SKM-1 treated with dmso at 0.1 percent for 144 hours (cell line): ENCODE measurements at regions not wholly inside any gene's neighbourhood (a gene's known extent, or its start where the extent isn't known, plus 50 kb on each side); places are given as distances from the start of the nearest gene placed in this dataset.
"Not testable (repeated sequence)": the region's sequence is repeated elsewhere in the genome, so short reads cannot be mapped to it uniquely, and the experiment has no call there.

Source experiments
- DNase-seq: peaks from one replicate; lab custom pipeline; 2025; ENCODE audit not compliant: unreplicated experiment; lab: John Stamatoyannopoulos, UW

DNA sequence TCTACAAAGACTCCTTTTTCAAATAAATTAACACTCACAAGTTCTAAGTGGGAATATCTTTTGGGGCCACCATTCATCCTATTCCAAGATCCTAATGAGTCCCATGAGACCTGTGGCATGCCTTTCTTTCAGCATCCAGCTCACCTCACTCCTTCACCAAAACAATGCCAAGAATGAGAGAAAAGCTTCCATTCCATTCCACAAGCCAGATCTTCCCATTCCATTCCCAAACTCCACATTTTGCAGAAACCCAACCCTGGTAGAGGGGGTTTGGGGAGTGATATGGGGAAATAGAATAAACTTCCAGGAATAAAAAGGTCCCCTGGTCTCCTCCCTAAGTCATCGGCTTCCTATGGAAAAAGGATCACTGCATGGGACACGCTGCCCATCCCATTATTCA lies 392.2 kb downstream of the NPIPA8 start:
- no peak for DNase-seq

DNA sequence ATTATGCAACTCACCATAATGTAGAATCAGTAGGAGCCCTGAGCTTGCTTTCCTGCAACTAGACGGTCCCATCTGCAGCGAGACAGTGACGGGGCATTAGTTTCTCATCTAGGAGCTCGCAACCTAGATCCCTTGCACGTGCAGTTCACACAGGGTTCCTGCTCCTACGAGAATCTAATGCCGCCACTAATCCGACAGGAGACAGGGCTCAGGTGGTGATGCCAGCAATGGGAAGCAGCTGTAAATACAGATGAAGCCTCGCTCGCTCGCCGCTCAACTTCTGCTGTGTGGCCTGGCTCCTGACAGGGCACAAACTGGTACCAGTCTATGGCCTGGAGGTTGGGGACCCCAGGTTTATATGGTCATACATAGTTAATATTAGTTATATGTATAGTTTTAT lies 394.5 kb downstream of the NPIPA8 start:
- DNase-seq, result no peak

DNA sequence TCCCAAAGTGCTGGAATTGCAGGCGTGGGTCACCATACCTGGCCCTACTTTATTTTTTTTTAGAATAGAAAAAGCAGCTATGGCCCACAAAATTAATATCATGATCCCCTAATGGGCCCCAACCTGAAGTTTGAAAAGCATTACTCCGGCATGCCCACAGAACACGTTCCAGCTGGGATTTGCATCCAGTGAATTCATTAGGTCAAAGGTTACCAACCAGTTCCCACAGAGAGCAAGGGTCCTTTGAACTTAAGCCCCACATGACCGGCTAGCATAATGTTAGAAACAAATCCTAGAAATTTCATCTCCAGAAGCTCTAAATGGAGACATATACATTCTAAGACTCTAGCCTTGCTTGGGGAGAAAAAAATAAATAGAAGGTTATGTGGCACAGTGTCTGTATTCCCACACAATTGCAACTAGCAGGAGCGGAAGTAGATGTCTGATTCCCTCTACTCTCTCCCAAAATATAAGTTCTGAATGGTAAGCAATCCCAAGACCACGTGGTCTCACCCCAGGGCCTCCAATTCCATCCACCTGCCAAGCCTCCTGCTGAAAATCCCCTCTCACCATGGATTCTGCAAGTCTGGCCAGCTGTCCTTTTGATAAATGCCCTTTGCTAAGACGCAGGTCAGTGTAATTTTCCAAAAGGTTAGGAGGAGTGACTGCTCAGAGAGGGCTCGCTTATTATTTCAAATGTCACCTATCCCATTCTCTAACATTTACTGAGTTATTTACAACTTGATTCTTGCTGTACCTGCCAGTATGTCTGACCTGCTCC lies 395.8 kb downstream of the NPIPA8 start:
- no peak for DNase-seq

DNA sequence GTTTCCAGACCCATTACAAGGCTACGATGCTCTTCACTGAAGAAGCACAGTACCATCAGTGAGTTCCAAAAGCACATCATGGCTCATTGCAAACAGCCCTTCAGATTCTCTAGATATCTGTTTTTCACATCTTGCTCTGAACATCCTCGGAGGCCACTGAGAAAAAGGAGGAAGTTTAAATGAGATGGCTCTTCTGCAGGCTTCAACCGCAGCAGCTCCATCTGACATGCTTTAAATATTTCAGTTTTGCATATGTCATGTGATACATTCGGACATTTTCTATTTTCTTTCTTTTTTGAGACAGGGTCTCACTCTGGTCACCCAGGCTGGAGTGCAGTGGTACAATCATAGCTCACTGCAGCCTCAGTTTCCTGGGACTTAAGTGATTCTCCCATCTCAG lies 396.8 kb downstream of the NPIPA8 start:
- no peak for DNase-seq

DNA sequence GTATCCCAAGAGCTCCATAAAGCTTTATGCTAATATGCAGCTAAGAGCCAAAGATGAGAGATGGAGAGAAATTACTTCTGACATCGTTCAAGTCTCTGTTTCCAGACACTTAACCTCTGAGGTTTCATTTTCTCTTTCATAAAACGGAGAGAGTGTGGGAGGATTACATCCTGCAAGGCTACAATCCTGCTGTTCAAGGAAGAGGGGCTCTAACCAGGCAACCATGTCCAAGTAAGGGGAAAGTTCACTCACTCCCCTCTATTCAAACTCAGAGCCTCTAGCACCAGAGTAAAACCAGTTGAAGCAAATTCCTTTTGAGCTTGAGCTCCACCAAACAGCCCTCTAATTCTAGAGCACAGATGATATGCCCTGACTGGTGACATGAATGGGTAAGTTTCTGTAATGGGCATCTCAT lies 397.4 kb downstream of the NPIPA8 start:
- DNase-seq, result no peak

DNA sequence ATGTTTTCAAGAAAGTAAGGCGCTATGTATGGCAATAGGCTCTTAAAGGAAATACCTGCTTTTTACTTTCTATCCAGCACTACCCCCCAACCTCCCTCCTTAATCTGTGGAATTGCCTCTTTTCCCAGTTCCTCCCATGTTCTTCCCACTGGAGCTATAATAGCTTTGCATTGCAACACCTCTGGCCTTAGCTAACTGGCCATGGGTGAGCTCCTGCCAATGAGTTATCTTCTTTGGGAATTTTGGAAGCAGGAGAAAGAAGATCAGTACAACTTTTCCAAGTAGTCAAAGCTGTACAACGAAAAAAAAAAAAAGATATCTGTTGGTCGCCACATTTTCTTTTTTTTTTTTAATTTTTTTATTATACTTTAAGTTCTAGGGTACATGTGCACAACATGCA lies 398.0 kb downstream of the NPIPA8 start:
- no peak for DNase-seq

DNA sequence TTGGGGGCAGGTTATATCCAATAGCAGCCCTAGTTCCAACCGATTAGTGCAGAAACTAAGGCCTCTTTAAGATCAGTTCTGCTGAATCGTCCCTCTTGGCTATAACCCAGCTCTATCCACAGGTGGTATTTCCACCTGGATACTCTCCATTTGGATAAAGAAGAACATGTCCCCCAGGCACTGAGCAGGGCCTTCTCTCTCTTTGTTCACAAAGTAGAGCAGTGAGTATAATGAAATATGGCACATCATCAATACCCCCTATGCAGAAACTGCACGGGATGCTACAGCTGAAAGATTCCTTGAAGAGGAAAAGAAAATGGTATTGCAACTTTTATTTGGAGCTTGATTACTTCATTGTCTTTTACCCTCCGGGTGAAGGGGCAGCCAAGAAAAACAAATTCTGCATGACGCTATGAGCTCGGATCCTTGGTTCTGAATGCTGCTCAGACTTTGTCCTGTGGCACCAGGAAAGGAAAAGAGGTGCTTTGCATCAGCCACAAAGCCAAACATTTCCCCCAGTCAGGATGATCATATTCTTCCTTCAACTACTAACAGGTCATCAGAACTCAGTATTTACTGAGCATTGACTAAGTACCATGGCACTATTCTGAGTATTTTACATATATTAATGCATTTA lies 399.7 kb downstream of the NPIPA8 start:
- DNase-seq, result no peak

DNA sequence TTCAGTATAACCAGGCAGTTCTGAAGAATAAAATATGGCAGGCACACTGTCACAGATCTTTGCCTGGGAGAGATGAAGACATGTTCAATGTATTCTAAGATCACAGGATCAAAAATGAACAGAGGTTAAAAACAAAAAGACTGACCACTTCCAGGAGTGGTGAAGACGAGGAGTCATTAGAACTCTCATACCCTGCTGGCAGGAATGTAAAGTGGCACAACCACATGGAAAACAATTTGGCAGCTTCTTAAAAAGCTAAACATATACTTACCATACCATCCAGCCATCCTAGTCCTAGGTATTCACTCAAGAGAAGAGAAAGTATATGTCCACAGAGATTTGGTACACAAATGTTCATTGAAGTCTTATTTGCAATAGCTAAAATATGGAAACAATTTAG lies 406.3 kb downstream of the NPIPA8 start:
- no peak for DNase-seq

DNA sequence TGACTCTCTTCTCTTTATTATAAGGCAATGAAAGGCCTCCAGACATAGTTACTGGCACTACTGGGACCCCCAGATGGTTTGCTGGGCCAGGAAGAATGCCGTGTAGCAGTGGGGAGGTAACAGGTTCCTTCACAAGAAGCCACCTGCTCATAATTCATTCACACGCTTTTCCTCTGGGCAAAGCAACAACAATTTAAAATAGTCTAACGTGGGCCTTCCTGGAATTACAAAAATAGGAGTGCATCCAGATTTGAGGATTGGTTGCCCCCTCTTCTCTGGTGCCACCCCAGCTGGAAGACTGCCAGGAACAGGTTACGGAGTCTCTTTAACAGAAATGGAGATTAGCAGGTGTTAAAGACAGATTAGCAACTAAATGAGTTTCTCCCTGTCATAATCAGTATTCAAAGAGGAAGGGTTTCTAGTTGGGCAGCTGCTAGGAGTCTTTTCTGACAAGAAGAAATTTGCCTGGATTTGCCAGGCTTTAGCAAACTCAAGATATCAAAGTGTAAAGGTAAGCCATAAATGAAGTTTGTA lies 409.6 kb downstream of the NPIPA8 start:
- no peak for DNase-seq

DNA sequence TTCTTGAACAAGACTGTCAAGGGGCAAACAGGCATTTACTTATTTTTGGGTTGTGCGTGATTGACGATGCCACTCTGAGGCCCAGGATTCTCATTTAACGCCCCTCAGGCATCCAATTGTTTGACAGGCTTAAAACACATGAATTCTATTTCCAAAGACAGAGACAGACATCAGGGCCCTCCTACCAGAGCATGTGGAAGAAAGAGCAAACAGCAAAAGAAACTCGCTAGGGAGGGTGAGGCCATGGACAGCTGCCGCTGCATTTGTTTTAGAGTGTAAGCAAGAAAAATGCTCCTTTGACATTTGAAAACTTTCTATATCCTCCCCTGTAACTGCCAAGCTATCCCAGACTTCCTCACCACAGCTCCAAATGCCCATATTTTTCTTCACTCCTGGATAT lies 410.1 kb downstream of the NPIPA8 start:
- no peak for DNase-seq

DNA sequence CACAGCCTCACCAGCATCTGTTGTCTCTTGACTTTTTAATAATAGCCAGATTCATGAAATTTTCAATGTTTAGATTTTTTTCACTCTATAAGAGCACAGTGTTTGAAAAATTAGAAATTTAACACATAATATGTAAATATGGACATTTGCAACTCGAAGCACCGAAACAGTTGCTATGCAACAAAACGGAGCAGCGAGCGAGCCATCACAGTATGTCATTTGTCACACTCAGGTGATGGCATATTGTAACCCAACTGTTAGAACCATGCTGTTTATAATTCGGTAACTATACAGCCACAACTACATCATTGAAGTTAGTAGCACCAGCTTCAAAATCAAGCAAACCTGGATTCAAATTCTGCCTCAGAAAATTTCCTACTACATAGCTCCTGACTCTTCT lies 410.8 kb downstream of the NPIPA8 start:
- no peak for DNase-seq

DNA sequence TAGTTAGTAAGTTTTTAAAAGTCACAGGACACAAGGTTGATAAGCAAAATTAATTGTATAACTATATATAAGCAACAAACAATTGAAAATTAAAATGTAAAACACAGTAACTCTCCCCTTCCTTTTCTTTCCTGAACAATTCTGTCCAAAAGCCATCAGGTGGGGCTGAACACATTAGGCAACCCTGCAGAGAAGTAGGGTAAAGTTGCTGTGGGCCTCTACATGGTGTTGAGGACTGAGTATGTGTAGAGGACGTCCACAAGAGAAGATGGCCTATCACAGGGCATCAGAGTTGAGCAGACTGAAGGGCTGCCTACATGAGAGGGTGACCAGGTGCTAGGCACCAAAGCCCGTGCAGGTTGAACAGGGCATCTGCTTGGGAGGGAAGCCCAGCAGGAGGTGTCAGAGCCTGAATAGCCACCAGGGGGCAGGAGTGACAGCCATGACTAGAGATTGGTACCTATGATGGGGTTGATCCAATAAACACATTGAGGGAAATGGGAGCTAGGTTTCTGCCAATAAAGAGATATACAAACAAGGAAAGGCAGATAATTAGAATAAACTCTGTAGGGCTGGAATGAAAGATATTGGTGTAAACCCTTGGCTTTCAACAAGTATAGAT lies 415.1 kb downstream of the NPIPA8 start:
- peak; percentile 2 for DNase-seq

DNA sequence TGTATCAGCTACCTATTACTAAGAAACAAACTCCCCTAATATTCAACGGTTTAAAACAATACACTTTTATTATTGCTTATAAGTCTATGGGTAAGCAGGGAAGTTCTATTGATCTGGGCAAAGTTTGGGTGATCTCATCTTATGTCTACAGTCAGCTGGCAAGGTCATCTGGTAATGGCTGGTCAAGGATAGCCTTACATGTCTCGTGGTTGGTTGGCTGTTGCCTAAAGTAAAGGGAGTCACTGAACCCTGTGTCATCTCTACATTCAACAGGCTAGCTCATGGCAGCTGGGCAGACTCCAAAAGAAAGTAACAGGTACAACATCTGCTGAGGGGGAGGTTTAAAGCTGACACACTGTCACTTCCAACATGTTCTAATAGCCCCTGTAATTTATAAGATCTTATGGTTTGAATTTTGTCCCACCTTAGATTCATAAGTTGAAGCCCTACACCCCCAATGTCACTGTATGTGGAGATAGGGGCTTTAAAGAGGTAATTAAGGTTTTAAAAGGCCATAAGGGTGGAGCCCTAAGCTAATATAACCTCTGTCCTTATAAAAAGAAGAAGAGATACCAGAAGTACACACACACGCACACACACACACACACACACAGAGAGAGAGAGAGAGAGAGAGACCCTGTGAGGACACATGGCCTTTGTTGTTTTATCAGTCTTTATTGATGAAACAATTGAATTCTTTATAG lies 419.1 kb downstream of the NPIPA8 start:
- no peak for DNase-seq

DNA sequence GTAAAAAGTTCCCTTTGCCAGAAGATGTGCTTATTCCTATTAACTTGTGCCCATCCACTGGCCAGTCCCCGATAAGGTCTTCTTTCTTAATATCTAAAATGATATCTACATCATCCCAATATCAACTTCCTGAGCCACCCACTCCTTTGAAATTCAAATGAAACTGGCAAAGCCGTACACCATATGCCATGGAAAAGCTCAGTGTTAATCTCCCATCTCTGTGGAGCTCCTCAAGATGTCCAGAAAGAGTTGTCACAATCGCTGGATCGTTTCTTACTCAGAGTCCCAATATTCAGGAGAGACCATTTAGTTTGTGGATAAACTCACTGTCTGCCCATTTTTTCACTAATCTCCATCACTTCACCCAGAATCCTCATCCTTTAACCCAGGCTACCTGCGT lies 420.7 kb downstream of the NPIPA8 start:
- DNase-seq, result no peak

DNA sequence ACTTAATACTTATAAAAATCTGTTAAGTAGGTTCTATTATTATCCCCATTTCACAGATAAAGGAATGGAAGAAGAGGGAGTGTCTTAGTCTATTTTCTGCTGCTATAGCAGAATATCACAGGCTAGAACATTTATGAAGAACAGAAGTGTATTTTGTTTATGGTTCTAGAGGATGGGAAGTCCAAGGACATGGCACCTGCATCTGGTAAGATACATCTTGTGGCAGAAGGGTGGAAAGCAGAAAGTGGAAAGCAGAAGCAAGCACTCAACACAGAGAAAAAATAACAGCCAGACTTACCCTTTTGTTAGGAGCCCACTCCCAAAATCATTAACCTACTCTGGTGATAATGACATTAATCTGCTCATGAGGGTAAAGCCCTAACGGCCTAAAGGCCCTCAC lies 422.4 kb downstream of the NPIPA8 start:
- no peak for DNase-seq

DNA sequence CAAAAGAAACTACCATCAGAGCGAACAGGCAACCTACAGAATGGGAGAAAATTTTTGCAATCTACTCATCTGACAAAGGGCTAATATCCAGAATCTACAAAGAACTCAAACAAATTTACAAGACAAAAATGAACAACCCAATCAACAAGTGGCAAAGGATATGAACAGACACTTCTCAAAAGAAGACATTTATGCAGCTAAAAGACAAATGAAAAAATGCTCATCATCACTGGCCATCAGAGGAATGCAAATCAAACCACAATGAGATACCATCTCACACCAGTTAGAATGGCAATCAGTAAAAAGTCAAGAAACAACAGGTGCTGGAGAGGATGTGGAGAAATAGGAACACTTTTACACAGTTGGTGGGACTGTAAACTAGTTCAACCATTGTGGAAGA lies 425.0 kb downstream of the NPIPA8 start:
- not testable (repeated sequence) for DNase-seq

DNA sequence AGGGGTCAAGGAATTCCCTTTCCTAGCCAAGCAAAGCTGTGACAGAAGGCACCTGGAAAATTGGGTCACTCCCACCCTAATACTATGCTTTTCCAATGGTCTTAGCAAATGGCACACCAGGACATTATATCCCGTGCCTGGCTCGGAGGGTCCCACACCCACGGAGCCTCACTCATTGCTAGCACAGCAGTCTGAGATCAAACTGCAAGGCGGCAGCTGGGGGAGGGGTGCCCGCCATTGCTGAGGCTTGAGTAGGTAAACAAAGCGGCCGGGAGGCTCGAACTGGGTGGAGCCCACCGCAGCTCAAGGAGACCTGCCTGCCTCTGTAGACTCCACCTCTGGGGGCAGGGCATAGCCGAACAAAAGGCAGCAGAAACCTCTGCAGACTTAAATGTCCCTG lies 429.9 kb downstream of the NPIPA8 start:
- DNase-seq, result not testable (repeated sequence)

DNA sequence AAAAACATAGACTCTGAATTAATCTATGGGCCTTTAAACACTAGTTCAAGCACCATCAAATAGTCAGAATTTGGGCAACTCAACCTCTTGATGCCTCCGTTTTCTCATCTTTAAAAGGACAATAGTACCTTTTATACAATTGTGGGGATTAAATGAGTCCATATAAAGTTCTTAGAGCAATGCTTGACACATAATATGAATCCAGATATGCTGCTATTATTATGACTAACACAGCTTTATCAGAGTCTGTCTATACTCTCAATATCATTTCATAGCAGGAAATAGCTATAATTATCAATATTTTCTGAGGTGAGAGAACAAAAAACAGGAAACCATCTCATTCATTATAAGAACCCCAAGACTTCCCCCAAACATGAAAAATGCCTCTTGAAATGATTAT lies 430.5 kb upstream of the XYLT1 start:
- DNase-seq, result no peak

DNA sequence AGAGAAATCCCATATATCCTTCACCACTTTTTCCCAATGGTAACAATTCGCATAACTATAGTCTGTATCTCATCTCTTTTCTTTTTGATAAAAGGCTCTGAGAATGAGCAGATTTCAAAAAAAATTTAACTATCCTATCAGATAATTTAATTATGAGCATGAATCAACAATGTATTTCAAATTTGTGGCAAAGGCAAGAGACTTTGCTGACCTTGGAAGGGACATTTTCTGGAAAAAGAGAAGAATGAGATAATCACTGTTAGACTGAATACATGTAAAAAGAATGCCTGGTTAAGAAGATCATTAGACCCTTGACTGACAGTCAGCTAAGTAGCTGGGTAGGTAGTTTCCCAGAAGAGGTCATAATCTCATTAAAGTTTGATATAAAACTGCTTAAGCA lies 428.4 kb upstream of the XYLT1 start:
- DNase-seq, result no peak

DNA sequence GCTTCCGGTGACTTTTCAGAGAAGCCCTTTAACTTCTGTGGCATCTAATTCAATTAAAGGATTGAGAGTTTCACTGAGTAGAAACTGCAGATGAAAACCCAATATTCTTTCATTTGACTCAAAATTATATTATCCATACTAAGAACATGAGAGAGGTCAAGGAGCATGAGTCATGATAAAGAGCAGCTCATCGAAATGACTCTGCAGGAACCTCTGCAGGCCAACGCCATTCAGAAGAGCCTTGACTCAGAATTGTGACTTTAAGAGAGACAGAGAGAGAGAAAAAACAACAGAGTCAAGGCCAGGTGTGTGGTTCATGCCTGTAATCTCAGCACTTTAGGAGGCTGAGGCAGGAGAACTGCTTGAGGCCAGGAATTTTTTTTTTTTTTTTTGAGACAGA lies 417.2 kb upstream of the XYLT1 start:
- DNase-seq, result no peak

DNA sequence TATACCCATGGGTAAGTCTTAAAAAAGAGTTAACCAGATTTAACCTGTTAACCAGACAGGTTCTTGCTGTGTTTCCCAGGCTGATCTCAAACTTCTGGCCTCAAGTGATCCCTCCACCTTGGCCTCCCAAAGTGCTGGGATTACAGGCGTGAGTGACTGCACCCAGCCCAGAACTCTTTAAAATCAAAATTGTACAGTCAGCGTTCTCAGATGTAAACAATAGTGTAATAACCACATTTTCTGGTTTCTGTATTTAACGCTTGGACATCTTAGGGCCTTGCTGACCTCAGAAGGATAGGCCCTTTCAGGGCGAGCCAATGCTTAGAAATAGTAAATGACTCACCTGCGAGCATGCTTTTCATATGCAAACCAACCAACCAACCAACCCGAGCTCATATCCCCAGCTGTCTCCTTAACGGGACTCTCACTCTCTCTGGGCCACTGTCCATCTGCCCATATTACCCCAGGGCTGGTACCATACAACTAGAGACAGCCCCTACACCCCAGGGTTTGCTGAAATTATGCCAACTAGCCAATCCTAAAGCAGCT lies 415.0 kb upstream of the XYLT1 start:
- DNase-seq, result no peak
